ENCODE measurements at regions not wholly inside any gene's neighbourhood (a gene's known extent, or its start where the extent isn't known, plus 50 kb on each side); places are given as distances from the start of the nearest gene placed in this dataset.

DNA sequence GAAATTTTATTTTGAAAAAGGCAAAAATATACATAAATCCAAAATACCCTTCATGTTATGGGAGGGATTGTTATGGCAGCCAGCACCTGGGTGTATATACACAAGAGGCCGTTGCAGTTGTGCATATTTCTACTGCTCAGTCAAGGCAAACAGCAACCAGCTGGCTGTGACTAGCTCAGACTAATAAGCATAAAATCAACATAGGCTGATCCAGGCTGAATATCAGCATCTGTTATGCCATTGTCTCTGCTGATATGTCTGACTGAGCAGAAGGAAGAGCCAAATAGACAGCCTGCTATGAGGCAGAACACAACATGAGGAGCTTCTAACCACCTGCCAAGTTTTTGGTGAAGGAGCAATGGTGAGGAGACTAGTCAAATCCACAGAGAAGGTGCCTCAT lies 457.5 kb upstream of the ALCAM start:
- TF ChIP-seq SP1 (IDR thresholded peaks at IDR 0.05) (no peak), L3MBTL2 (conservative IDR thresholded peaks at IDR 0.05) (no peak), LEF1 (IDR thresholded peaks at IDR 0.05; ENCODE audit: borderline replicate concordance) (no peak), BHLHE40 (IDR thresholded peaks at IDR 0.05; ENCODE audit: borderline replicate concordance) (no peak), SUZ12 (IDR thresholded peaks at IDR 0.05) (no peak), NFRKB (IDR thresholded peaks at IDR 0.05) (no peak)
- TF ChIP-seq, protein P1, sequence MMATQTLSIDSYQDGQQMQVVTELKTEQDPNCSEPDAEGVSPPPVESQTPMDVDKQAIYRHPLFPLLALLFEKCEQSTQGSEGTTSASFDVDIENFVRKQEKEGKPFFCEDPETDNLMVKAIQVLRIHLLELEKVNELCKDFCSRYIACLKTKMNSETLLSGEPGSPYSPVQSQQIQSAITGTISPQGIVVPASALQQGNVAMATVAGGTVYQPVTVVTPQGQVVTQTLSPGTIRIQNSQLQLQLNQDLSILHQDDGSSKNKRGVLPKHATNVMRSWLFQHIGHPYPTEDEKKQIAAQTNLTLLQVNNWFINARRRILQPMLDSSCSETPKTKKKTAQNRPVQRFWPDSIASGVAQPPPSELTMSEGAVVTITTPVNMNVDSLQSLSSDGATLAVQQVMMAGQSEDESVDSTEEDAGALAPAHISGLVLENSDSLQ (IDR thresholded peaks at IDR 0.05), result no peak
- POLR2A ChIA-PET, result no interaction called here
- CTCF ChIA-PET, result no interaction called here

DNA sequence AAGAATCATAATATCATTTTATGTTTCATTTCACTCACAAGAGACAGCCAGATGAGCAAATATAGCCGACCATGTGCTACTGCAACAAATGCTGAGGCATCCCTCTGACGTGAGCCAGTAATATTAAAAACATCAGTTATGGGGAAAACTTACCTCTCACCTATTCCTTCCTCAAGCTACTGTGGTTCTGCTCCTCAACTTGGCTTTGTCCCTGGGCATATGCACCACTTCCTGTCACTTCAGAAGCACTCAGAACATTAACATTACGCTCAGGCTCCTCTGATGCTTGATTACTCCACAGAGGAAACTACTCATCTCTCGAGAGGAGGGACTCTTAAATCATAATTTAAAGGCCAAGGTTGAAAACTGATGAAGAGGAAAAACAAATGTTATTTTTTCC lies 457.0 kb upstream of the ALCAM start:
- ChIA-PET POLR2A (no interaction called here), CTCF (no interaction called here)
- TF ChIP-seq LEF1 (IDR thresholded peaks at IDR 0.05; ENCODE audit: borderline replicate concordance) (no peak), FOXM1 (IDR thresholded peaks at IDR 0.05; ENCODE audit: borderline replicate concordance) (no peak), SUZ12 (IDR thresholded peaks at IDR 0.05) (no peak), FOXK2 (IDR thresholded peaks at IDR 0.05) (no peak), HDGF (IDR thresholded peaks at IDR 0.05; ENCODE audit: borderline replicate concordance) (no peak), BHLHE40 (IDR thresholded peaks at IDR 0.05; ENCODE audit: borderline replicate concordance) (no peak), NFRKB (IDR thresholded peaks at IDR 0.05) (no peak)
- TF ChIP-seq, protein P1 (IDR thresholded peaks at IDR 0.05), result no peak
- DNase-seq (ENCODE audit: extremely low spot score), result no peak

More for the DNA sequence above, 457.5 kb upstream of the ALCAM start:
- DNase-seq (ENCODE audit: extremely low spot score), result no peak

DNA sequence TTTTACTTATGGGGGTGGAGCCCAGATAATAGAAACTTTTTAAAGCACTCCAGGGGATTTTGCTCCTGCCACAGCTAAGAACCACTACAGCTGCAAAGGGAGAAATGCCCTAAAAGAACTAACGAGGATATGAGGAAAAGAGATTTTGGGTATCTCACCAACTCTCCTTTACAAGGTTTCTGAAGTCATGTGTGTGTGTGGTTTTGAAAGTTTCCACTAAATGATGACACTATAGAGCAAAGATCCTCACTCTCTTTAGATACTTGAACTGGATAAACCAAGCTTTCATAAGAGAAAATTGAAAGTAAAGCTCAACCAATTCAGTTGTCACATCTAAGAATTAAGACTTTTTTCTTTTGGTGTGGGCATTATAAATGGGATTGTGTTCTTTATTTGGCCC lies 455.3 kb upstream of the ALCAM start:
- no peak for DNase-seq (ENCODE audit: extremely low spot score)
- CTCF ChIA-PET, result no interaction called here
- POLR2A ChIA-PET, result no interaction called here
- TF ChIP-seq NFRKB (IDR thresholded peaks at IDR 0.05) (no peak), FOXM1 (IDR thresholded peaks at IDR 0.05; ENCODE audit: borderline replicate concordance) (no peak), SP1 (IDR thresholded peaks at IDR 0.05) (no peak), CTBP1 (IDR thresholded peaks at IDR 0.05; ENCODE audit: borderline replicate concordance) (no peak), TARDBP (IDR thresholded peaks at IDR 0.05) (no peak), FOXK2 (IDR thresholded peaks at IDR 0.05) (no peak), SUZ12 (IDR thresholded peaks at IDR 0.05) (no peak)

DNA sequence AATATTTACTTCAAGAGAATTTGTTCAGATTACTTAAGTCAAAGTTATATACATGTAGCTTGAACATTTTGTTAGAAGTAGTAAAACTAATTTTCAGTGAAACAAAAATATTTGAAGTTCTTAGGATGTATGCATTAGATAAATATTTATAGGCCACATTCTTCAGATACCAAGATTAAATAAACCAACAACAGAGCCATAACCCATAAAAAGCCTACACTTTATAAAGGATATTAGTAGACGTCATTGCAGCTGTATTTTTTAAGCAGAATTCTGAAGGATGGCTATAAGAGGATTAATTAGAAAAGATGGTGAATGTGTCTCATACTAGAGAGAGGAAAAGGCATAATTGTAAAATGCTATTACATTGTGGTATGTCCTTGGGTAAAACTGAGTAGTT lies 449.7 kb upstream of the ALCAM start:
- no peak for DNase-seq (ENCODE audit: extremely low spot score)
- ChIA-PET POLR2A (no interaction called here), CTCF (no interaction called here)
- TF ChIP-seq HDGF (IDR thresholded peaks at IDR 0.05; ENCODE audit: borderline replicate concordance) (no peak), FOXM1 (IDR thresholded peaks at IDR 0.05; ENCODE audit: borderline replicate concordance) (no peak), L3MBTL2 (conservative IDR thresholded peaks at IDR 0.05) (no peak), FOXK2 (IDR thresholded peaks at IDR 0.05) (no peak), LEF1 (IDR thresholded peaks at IDR 0.05; ENCODE audit: borderline replicate concordance) (no peak), BHLHE40 (IDR thresholded peaks at IDR 0.05; ENCODE audit: borderline replicate concordance) (no peak), FOXA1 (IDR thresholded peaks at IDR 0.05) (no peak), SP1 (IDR thresholded peaks at IDR 0.05) (no peak), ELF4 (IDR thresholded peaks at IDR 0.05) (no peak), CTBP1 (IDR thresholded peaks at IDR 0.05; ENCODE audit: borderline replicate concordance) (no peak), ARNT (IDR thresholded peaks at IDR 0.05) (no peak), TARDBP (IDR thresholded peaks at IDR 0.05) (no peak)
- TF ChIP-seq, protein P1 (IDR thresholded peaks at IDR 0.05), result no peak

DNA sequence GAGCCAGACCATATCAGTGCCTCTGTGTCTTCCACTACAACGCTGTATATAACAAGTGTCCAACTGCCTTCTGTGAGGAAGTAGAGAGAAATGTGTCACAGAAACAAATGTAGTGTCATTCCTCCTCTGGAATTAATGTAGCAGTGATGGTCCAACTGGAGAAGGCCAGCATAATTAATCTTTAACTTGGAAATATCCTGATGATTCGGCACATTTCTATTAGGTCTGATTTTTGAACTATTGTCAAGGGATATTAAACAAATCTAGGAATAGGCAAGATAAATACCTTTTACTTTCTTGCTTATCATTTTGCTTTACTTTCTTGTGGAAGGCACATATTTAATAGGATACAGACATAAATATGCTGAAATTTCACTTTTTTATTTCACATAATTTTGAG lies 446.2 kb upstream of the ALCAM start:
- ChIA-PET POLR2A (no interaction called here), CTCF (no interaction called here)
- no peak for DNase-seq (ENCODE audit: extremely low spot score)
- TF ChIP-seq FOXA1 (IDR thresholded peaks at IDR 0.05), result no peak
- no peak for TF ChIP-seq ELF4 (IDR thresholded peaks at IDR 0.05)
- no peak for TF ChIP-seq SP1 (IDR thresholded peaks at IDR 0.05)
- no peak for TF ChIP-seq L3MBTL2 (conservative IDR thresholded peaks at IDR 0.05)
- no peak for TF ChIP-seq ARNT (IDR thresholded peaks at IDR 0.05)
- TF ChIP-seq LEF1 (IDR thresholded peaks at IDR 0.05; ENCODE audit: borderline replicate concordance), result no peak
- no peak for TF ChIP-seq BHLHE40 (IDR thresholded peaks at IDR 0.05; ENCODE audit: borderline replicate concordance)

DNA sequence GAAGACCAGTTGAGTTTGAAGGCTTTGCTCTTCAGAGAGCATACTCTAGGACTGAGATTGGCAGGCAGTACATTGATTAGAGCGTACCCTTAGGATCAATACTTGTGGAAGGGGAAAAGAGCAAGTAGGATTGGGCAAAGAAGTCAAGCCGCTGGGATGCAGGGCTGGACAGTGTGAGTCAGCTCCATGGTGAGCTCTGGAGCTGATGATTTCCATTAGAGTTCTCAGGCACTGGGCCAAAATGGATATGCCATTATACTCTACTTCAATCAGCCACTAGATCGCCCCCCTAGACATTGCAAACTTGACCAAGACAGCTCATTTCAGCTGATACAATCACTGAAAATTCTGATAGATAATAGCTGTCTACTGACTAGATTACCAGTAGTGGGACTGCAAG lies 432.7 kb upstream of the ALCAM start:
- ChIA-PET CTCF (no interaction called here), POLR2A (no interaction called here)
- TF ChIP-seq CTBP1 (IDR thresholded peaks at IDR 0.05; ENCODE audit: borderline replicate concordance) (no peak), SP1 (IDR thresholded peaks at IDR 0.05) (no peak), SUZ12 (IDR thresholded peaks at IDR 0.05) (no peak), L3MBTL2 (conservative IDR thresholded peaks at IDR 0.05) (no peak), ELF4 (IDR thresholded peaks at IDR 0.05) (no peak), TARDBP (IDR thresholded peaks at IDR 0.05) (no peak), ARNT (IDR thresholded peaks at IDR 0.05) (no peak), FOXK2 (IDR thresholded peaks at IDR 0.05) (no peak), FOXM1 (IDR thresholded peaks at IDR 0.05; ENCODE audit: borderline replicate concordance) (no peak), ZNF384 (IDR thresholded peaks at IDR 0.05) (no peak), FOXA1 (IDR thresholded peaks at IDR 0.05) (no peak), HDGF (IDR thresholded peaks at IDR 0.05; ENCODE audit: borderline replicate concordance) (no peak), LEF1 (IDR thresholded peaks at IDR 0.05; ENCODE audit: borderline replicate concordance) (no peak), NFRKB (IDR thresholded peaks at IDR 0.05) (no peak), BHLHE40 (IDR thresholded peaks at IDR 0.05; ENCODE audit: borderline replicate concordance) (no peak)
- TF ChIP-seq, protein P1 (IDR thresholded peaks at IDR 0.05), result no peak

More for the DNA sequence above, 432.7 kb upstream of the ALCAM start:
- no peak for DNase-seq (ENCODE audit: extremely low spot score)

Data from HEK293T (cell line).